HK-2 (cell line): ENCODE measurements at regions not wholly inside any gene's neighbourhood (a gene's known extent, or its start where the extent isn't known, plus 50 kb on each side); places are given as distances from the start of the nearest gene placed in this dataset.

Source experiments
- DNase-seq: peaks from one replicate; pipeline ENCODE4 v3.0.0-alpha.2; 2018; ENCODE audit not compliant: unreplicated experiment

DNA sequence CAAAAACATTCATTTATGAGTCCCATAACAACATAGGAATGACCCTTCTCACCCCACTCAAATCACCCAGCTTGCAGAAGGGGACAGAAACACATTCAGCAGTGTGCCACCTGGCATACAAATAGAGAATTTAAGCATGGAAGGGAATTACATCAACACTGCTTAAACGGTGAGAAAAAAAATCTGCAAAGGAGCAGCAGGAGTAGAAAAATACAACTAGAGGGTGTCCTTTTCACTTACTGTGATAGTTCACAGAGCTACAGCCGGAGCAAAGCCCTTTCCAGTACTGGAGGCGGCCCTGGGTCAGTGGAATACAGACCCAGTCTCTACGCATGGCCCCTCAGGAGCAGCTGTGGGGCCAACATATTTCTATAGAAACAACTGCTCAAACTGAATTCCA is 764.3 kb upstream of the ARGLU1 start:
- no peak for DNase-seq

DNA sequence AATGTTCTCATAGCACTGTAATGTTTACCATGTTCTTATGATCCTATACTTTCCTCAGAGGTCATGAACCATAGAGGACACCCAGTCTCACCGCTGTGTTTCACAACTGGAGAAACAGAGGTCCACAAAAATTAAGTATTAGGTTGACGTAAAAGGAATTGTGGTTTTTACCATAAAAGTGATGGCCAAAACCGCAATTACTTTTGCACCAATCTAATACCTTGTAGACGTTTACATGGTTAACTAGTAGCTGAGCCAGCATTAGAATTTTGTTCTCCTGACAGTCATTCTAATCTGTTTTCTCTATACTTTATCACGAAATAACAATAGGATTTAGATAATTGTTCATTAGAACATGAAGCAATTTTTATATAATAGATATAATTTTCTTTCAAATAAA is 763.4 kb upstream of the ARGLU1 start:
- no peak for DNase-seq

- no peak for DNase-seq
Observed at GRCh38 chr13:107330484-107330883, 762.5 kb upstream of the ARGLU1 start.

DNA sequence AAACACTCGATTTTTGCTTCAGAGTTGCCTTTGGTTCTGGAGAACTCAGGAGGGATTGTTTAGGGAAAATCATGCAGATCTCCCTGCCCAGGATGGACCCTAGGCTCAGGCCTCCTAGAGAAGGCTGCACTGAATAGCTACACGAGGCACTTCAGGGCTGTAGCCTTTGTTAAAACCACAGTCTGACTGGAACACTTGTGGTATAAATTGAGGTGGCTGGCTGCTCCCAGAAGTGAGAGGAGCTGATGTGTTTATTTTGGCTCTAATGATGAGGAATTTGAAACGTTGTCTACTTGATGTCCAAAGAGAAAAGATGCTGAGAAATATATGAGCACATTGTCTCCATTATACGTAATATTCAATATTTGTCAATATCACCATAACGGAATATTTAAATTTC is 762.1 kb upstream of the ARGLU1 start:
- DNase-seq = no peak

GRCh38 chr13:107324416-107325204 is 756.7 kb upstream of the ARGLU1 start:
- no peak for DNase-seq

GRCh38 chr13:107322228-107322627 is 754.3 kb upstream of the ARGLU1 start:
- DNase-seq = no peak

- no peak for DNase-seq
Observed at GRCh38 chr13:107305178-107305577, 737.2 kb upstream of the ARGLU1 start.

GRCh38 chr13:107301724-107302374 is 733.9 kb upstream of the ARGLU1 start:
- no peak for DNase-seq

- no peak for DNase-seq
Observed at GRCh38 chr13:107299717-107300116, 731.8 kb upstream of the ARGLU1 start.

DNA sequence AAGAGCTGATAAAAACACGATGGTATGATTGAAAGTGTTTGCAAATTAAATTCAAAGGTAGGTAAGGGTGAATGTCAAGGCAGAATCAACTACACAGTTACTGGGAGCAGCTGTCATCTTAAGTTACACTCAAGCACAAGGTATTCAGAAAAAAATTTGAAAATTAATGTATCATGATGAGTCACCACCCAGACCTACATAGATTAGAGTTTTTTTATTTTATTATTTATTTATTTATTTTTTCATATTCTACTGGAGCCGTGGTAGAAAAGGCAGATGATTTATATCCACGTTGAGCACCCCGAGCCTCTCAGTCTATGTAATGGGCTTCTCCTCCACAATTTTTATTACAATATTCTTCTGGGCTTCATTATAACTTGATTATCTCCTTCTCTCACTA is 728.9 kb upstream of the ARGLU1 start:
- no peak for DNase-seq

- no peak for DNase-seq
Observed at GRCh38 chr13:107295416-107296140, 727.6 kb upstream of the ARGLU1 start.

GRCh38 chr13:107293924-107294323 is 726.0 kb upstream of the ARGLU1 start:
- no peak for DNase-seq

GRCh38 chr13:107291875-107292274 is 723.9 kb upstream of the ARGLU1 start:
- DNase-seq = no peak

DNA sequence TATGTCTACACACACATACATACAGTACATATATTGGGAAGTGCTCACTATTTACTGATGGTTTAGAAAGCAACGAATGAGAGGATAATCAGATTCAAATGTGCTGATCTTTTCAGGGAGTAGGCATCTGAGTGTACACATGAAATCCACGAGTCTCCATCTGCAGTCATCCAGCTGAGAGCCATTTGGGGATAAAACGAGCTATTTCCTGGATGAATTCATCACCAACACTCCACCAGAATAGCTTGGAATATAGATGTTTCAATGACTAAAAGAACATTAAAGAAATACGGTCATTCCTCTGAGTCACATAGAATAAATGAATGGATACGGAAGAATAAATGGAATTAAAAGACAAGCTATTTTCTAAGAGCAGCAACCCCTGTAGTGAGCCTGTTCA is 721.6 kb upstream of the ARGLU1 start:
- DNase-seq = no peak

GRCh38 chr13:107284173-107284572 is 716.2 kb upstream of the ARGLU1 start:
- no peak for DNase-seq

- DNase-seq = no peak
Observed at GRCh38 chr13:107277911-107278310, 710.0 kb upstream of the ARGLU1 start.

DNA sequence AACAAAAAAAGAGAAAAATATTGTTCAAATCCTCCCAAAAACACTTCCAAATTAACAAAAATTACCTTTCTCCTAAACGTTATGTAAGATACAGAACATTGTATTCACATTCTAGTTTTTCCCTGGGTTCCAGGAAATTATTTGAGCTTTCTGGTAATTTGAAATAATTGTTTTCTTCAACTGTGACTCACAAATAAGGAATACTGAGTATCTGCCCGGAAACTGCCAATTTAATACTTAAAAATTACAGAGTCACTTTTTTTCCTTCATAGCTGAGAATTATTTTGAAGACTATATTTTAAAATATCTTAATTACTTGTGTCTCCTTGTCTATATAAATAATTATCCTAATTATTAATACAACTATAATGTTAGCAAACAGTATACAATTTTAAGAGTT is 709.0 kb upstream of the ARGLU1 start:
- no peak for DNase-seq

DNA sequence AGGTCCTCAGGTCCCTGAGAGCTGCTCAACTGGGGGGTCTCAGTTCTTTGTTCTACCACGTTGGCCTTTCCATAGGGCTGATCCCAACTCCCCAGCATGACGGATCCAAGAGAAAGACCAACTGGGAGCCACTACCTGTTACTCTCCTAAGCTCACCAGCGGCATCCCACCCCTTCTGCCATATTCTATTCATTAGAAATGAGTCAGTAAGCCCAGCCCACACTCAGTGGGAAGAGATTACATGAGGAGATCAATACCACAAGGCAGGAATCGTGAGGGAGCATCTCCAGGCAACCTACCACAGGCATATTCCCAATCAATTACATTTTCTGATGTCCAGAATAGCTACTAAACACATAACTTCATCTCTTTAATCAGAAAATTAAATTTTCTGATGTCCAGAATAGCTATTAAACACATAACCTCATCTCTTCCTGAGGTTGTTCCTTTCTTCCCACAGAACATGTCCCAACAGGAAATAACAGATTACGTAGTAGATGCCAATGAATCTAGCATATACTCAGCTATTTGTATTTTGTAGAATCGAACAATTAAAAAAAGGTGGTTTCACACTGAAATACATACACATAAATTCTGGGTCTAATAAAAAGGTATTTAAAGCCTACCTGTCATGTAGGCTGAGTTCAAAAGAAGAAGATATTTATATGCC is 708.1 kb upstream of the ARGLU1 start:
- no peak for DNase-seq

DNA sequence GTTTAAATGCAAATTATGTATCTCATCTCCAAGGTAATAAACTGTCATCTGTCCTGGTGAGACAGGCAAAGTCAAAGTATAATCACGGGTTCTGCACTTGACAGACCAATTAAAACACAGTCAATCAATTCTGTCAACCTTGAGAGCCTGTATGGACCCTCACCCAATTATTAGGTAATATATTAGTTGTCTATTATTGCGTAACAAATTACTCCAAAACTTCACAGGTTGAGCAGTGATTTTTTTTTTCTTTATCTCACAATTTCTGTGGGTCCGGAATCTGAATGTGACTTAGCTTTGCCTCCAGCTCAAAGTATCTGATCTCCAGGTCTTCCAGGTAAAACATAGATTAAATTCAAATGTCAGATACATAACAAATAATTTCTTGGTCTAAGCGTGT is 707.4 kb upstream of the ARGLU1 start:
- no peak for DNase-seq

GRCh38 chr13:107271227-107271626 is 703.3 kb upstream of the ARGLU1 start:
- peak; percentile 24 for DNase-seq

DNA sequence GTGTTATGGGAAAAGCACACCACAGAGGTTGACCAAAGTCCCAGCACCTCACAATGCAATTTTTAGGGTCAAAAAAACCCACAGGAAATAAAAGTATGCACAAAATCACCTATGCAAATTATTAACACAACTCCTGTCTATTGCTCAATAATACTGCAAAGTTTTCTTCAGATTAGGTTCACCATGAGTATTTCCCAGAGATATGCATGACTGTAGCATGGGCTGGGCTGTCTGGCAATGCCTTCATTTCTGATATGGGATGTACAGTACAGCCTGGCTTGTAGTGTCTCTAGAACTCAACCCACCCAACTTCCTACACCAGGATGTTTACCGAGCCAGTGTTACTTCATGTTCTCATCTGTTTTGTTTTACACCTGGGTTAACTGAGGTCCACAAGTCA is 698.7 kb upstream of the ARGLU1 start:
- no peak for DNase-seq

DNA sequence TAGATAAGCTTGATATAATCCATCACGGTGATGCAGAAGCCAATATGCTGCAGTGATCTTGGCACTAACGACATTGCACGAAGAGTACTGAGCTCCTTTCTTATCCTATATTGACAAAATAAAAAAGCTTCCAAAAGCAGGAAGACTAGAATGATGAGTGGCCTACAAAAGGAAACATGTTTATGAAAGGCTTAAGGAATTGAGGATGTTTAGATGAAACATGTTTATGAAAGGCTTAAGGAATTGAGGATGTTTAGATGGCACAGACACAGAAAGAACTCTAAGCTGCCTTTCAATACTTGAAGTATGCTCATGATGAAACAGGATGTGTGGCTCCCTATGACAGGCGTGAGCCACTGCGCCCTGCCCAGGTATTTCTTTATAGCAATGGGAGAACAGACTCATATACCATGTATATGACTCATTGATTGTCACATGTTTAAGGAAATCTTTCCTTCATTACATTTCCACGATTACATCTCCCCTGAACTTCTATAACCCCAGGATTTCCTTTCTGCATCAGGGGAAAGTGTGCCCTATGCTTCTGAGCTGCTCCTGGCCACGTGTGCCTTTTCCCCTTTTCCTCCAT is 690.8 kb upstream of the ARGLU1 start:
- DNase-seq = no peak
